ENCODE measurements at regions not wholly inside any gene's neighbourhood (a gene's known extent, or its start where the extent isn't known, plus 50 kb on each side); places are given as distances from the start of the nearest gene placed in this dataset.

DNA sequence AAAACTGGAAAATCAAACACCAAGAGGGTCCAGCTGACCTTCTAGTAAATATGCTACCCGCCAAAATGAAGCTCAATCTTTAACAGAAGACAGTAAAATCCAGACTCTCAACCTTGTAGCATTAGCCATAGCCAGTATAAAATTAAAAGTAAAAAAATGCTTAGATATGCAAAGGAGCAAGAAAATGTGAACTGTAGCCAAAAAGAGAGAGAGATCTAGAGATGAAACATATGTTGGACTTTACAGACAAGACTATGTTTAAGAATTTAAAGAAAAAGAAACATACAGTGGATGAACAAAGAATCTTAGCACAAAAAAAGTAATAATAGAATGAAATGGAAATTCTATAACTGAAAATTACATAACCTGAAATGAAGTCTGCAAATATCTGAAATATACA lies 344.5 kb downstream of the LRATD1 start:
- TF ChIP-seq, protein P1, sequence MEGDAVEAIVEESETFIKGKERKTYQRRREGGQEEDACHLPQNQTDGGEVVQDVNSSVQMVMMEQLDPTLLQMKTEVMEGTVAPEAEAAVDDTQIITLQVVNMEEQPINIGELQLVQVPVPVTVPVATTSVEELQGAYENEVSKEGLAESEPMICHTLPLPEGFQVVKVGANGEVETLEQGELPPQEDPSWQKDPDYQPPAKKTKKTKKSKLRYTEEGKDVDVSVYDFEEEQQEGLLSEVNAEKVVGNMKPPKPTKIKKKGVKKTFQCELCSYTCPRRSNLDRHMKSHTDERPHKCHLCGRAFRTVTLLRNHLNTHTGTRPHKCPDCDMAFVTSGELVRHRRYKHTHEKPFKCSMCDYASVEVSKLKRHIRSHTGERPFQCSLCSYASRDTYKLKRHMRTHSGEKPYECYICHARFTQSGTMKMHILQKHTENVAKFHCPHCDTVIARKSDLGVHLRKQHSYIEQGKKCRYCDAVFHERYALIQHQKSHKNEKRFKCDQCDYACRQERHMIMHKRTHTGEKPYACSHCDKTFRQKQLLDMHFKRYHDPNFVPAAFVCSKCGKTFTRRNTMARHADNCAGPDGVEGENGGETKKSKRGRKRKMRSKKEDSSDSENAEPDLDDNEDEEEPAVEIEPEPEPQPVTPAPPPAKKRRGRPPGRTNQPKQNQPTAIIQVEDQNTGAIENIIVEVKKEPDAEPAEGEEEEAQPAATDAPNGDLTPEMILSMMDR (IDR thresholded peaks at IDR 0.05), result no peak
- no peak for TF ChIP-seq POLR2A (IDR thresholded peaks at IDR 0.05)
